ENCODE measurements at regions not wholly inside any gene's neighbourhood (a gene's known extent, or its start where the extent isn't known, plus 50 kb on each side); places are given as distances from the start of the nearest gene placed in this dataset.

- no peak for TF ChIP-seq CTCF (IDR thresholded peaks at IDR 0.05; ENCODE audit: poor library complexity)
- no peak for TF ChIP-seq EZH2phosphoT487 (IDR thresholded peaks at IDR 0.05; ENCODE audit: low read depth, severe bottlenecking, unreplicated experiment)
These were observed 1027.0 kb upstream of the ADGRL3 start for GRCh38 chr4:60173103-60173502.

Data from hepatocyte (in vitro differentiated cells).